ENCODE measurements at regions not wholly inside any gene's neighbourhood (a gene's known extent, or its start where the extent isn't known, plus 50 kb on each side); places are given as distances from the start of the nearest gene placed in this dataset.

DNA sequence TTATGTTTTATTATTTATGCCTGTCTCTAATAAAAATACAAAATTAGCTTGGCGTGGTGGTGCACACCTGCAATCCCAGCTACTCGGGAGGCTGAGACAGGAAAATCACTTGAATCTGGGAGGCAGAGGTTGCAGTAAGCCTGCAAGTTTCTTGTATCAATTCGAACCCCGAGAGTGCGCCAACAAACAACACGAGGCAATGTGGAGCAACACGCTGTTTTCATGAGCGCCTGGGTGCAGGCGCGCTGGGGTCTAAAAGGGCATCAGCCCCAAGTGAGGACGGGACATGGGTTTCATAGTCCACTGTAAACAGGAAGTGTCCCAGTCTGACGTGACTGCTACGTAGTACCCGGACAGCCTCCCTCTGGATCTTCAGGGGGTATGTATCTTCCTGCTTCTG lies 1634.6 kb upstream of the AGA start:
- FAIRE-seq (no peak), DNase-seq (ENCODE audit: insufficient read length, low spot score) (no peak)
- TF ChIP-seq POLR2A (IDR thresholded peaks at IDR 0.05; ENCODE audit: low read depth, low read length) = no peak

DNA sequence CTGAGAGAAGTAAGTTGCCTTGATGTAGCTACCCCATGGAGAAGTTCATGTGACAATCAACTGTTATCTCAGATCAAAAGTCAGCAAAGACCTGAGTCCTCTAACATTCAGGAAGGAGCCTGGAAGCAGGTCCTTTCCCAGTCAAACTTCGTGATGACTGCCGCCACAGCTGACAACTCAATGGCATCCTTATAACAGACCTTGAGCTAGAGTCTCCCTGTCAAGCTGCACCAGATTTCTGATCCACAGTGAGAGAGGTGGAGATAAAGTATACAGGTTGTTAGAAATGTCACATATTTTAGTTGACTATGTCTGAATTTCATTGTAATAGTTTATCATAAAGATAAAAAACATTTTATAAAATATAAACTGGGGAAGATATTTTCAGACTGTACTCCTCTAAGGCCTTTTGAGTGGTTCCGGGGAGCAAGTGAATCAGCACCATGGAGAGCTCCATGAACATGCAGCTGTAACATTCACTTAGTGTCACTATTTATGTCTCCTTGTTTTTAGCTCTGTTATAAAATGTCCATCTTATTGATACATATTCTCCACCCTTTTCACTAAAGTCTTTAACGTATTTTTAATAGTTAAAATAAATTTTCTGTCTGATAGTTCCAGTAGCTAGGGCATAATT lies 1653.5 kb upstream of the AGA start:
- FAIRE-seq (no peak), DNase-seq (ENCODE audit: insufficient read length, low spot score) (no peak)
- no peak for TF ChIP-seq POLR2A (IDR thresholded peaks at IDR 0.05; ENCODE audit: low read depth, low read length)

DNA sequence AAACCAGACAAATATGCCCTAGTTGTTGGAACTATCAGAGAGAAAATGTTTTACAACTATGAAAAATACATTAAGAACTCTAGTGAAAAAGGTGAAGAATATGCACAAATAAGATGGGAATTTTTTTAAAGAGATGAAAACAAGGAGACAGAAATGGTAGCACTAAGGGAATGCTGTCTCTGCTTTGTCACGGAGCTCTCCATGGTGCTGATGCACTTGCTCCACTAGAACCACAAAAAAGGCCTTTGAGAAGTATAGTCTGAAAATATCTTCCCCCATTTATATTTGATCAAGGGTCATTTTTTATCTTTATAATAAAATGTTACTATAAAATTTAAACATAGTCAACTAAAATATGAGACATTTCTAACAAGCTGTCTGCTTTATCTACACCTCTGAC lies 1655.5 kb upstream of the AGA start:
- no peak for TF ChIP-seq POLR2A (IDR thresholded peaks at IDR 0.05; ENCODE audit: low read depth, low read length)
- DNase-seq (ENCODE audit: insufficient read length, low spot score) = no peak
- FAIRE-seq = no peak

GRCh38 chr4:179110356-179110755 lies 1668.1 kb upstream of the AGA start:
- no peak for TF ChIP-seq POLR2A (IDR thresholded peaks at IDR 0.05; ENCODE audit: low read depth, low read length)
- peak; percentile 6 for DNase-seq (ENCODE audit: insufficient read length, low spot score)
- FAIRE-seq = peak; percentile 50

DNA sequence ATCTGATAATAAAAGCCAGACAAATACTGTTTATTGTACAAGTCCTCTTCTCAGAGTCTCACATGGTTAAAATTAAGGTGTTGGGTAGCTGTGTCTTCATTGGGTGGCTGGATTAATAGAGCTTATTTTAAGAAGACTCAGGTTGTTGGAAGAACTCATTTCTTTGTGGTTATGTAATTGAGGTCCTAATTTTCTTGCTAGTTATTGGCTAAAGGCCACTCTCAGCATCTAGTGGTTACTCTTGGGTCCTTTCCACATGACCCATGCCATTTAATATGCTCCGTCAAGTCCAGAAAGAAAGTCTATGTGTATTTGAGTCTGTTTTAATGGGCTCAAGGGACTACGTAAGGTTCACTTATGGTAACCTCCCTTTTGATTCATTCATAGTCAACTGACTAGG lies 1668.6 kb upstream of the AGA start:
- DNase-seq (ENCODE audit: insufficient read length, low spot score) (no peak), FAIRE-seq (no peak)
- TF ChIP-seq POLR2A (IDR thresholded peaks at IDR 0.05; ENCODE audit: low read depth, low read length) = no peak

DNA sequence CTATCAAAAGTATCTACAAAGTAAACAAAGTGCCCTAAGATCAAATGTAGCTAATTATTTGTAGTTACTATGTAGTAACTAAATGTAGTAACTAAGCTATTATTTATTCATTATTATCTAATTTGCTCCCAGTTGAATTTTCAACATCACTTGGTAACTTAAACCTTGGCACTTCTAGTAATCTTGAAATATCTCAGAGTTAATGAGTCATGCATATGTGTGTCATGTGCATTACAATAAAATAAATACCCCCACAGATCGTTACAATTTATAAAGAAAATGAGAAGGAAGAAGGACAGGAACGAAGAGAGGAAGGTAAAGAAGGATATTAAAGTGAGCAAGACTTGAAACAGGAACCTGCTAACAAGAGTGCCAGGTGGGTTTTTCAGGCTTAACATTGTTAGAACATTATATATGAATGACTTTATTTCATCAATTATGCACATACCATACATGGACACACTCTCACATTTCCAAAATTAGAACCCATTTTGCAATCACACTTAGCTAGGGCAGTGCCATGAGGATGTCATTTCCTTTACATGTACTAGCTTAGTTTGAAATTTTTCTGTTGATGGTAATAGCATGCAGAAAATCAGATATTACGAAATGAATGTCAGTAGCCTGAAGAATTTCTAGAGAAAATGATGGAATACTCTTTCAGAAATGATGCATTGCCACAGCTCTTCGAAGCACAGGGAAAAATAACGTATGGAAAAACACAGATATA lies 1670.4 kb upstream of the AGA start:
- FAIRE-seq = no peak
- TF ChIP-seq POLR2A (IDR thresholded peaks at IDR 0.05; ENCODE audit: low read depth, low read length) = no peak
- no peak for DNase-seq (ENCODE audit: insufficient read length, low spot score)

DNA sequence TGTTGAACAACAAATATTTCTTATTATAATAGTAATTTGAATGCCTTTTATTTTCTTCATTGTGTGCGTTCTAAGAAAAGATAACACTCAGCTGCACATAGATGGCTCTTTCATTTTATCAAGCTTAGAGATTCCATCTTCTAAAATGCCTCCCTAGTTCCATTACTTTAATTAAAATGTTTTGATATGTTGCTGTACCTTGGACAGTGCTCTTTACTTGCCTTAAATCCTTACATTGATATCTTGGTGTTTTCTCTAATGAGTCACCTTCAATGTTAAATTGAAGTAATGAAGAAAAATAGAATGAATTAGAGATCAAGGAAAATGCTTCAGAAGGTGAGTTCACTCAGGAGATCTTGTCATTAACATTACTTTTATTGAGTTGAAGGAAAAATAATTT lies 1672.4 kb upstream of the AGA start:
- DNase-seq (ENCODE audit: insufficient read length, low spot score) = no peak
- TF ChIP-seq POLR2A (IDR thresholded peaks at IDR 0.05; ENCODE audit: low read depth, low read length) = no peak
- no peak for FAIRE-seq

- DNase-seq (ENCODE audit: insufficient read length, low spot score) = no peak
- no peak for TF ChIP-seq POLR2A (IDR thresholded peaks at IDR 0.05; ENCODE audit: low read depth, low read length)
- FAIRE-seq = no peak
These were observed 1673.8 kb upstream of the AGA start for GRCh38 chr4:179116011-179116410.

- DNase-seq (ENCODE audit: insufficient read length, low spot score) (no peak), FAIRE-seq (no peak)
- no peak for TF ChIP-seq POLR2A (IDR thresholded peaks at IDR 0.05; ENCODE audit: low read depth, low read length)
These were observed 1674.3 kb upstream of the AGA start for GRCh38 chr4:179116581-179116980.

DNA sequence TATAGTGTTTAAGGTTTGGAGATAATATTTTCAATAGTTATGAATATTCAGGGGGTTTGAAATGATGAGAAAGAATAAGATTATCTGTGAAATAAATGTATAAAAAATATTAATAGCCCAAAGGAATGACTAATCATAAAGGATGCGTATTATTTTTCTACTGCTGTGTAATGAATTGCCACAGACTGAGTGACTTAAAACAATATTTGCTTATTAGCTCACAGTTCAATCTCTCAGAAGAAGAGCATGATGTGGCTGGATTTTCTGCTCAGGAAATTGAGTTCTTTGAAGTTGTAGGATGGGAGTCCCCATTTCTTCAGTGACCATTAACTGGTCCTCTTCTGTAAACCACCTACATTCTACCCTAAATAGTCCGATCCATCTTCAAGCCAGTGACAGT lies 1680.8 kb upstream of the AGA start:
- TF ChIP-seq POLR2A (IDR thresholded peaks at IDR 0.05; ENCODE audit: low read depth, low read length) = no peak
- FAIRE-seq (no peak), DNase-seq (ENCODE audit: insufficient read length, low spot score) (no peak)

GRCh38 chr4:179124419-179124818 lies 1682.2 kb upstream of the AGA start:
- DNase-seq (ENCODE audit: insufficient read length, low spot score) = no peak
- no peak for FAIRE-seq
- no peak for TF ChIP-seq POLR2A (IDR thresholded peaks at IDR 0.05; ENCODE audit: low read depth, low read length)

DNA sequence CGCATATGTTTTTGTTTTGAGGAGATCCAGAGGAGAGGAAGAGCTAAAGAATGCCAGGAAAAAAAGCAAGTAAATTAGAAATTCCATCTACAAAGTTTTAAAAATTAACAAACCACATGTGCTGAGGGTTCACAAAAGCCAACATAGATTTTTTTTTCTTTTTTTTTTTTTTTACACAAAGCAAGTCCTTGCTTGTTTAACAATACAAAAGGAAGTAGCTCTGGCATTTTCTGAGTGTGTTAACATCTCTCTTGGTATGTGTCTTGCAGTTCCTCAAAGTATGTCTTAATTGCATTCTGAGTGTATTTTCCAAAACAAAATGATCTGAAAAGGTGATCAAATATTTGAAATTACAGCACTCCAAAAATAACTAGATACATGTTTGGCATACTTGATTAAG lies 1682.7 kb upstream of the AGA start:
- FAIRE-seq (no peak), DNase-seq (ENCODE audit: insufficient read length, low spot score) (no peak)

GRCh38 chr4:179125870-179126269 lies 1683.6 kb upstream of the AGA start:
- TF ChIP-seq POLR2A (IDR thresholded peaks at IDR 0.05; ENCODE audit: low read depth, low read length) = no peak
- no peak for FAIRE-seq
- no peak for DNase-seq (ENCODE audit: insufficient read length, low spot score)

More for the DNA sequence above, 1682.7 kb upstream of the AGA start:
- TF ChIP-seq POLR2A (IDR thresholded peaks at IDR 0.05; ENCODE audit: low read depth, low read length) = no peak

GRCh38 chr4:179128299-179128698 lies 1686.1 kb upstream of the AGA start:
- TF ChIP-seq POLR2A (IDR thresholded peaks at IDR 0.05; ENCODE audit: low read depth, low read length) = no peak
- FAIRE-seq (no peak), DNase-seq (ENCODE audit: insufficient read length, low spot score) (no peak)

DNA sequence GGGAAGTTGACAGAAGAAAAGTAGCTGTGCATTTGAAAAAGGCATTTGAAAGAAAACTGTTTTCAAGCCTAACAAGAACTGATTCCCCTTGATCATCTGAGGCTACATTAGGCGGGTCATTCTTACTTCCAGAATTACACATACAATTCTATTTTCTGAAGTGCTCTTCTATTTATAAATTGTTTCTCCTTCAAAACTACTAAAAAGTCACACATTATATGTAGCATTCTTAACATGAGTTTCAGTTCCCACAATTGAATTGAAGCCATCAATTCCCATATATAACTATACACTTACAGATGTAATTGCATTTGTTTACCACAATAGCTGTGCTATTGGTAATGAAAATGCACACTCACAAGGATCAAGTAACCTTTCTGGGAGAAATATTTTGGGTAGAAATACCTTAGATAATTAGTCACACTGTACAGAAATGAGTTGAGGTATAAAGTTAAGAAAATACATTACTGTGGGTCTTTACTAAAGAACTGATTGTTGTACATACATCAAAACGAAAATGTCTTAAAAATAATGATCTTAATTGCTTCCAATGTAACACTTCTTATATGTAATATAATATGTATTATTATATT lies 1688.0 kb upstream of the AGA start:
- FAIRE-seq (no peak), DNase-seq (ENCODE audit: insufficient read length, low spot score) (no peak)
- no peak for TF ChIP-seq POLR2A (IDR thresholded peaks at IDR 0.05; ENCODE audit: low read depth, low read length)
